Progenitor cell of endocrine pancreas (in vitro differentiated cells): ENCODE measurements at regions not wholly inside any gene's neighbourhood (a gene's known extent, or its start where the extent isn't known, plus 50 kb on each side); places are given as distances from the start of the nearest gene placed in this dataset.
A peak's percentile ranks its signal among the peaks of the same experiment; 100 is the strongest.

Source experiments
- DNase-seq: peaks from one replicate; pipeline ENCODE4 v3.0.0; 2021; ENCODE audit warnings: low spot score; ENCODE audit not compliant: unreplicated experiment
- H3K27ac Mint-ChIP-seq: 2 replicates; pipeline ENCODE4 v1.8.0; 2021; ENCODE audit warnings: mild to moderate bottlenecking, moderate library complexity, mixed read lengths
- H3K27me3 Mint-ChIP-seq: 2 replicates; pipeline ENCODE4 v1.8.0; 2021; ENCODE audit warnings: mixed read lengths
- H3K36me3 Mint-ChIP-seq: 2 replicates; pipeline ENCODE4 v1.8.0; 2022; ENCODE audit warnings: mixed read lengths; ENCODE audit not compliant: insufficient read depth
- H3K4me1 Mint-ChIP-seq: 2 replicates; pipeline ENCODE4 v1.8.0; 2021; ENCODE audit warnings: low read depth, mixed read lengths
- H3K4me3 Mint-ChIP-seq: 2 replicates; pipeline ENCODE4 v1.8.0; 2021; ENCODE audit warnings: low read depth, mild to moderate bottlenecking, moderate library complexity, mixed read lengths
- H3K9me3 Mint-ChIP-seq: 2 replicates; pipeline ENCODE4 v1.8.0; 2021; ENCODE audit warnings: low read depth, mixed read lengths
- CTCF ChIP-seq: fragments of 200-600 bp; sonication (generic); IDR thresholded peaks from one replicate; pipeline ENCODE4 v1.5.0; 2021; ENCODE audit warnings: antibody characterized with exemption, mild to moderate bottlenecking; ENCODE audit not compliant: unreplicated experiment

DNA sequence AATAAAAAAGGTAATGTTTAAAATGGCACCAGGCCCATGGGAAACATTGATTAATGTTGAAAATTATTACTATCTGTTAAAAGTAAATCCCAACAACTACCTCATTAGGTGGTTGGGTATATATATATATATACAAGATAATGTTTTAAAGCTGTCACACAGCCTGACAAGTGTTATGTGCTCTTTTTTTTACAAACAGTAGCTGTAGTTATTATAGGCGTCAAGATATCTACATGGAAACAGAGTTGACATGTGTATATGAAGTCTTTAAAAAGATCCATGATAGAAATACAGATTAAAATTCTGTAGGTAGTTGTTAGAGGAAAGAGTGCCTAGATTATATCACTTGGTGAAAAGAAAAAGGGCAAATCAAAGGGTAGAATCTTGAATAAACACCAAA is 279.9 kb downstream of the SLITRK6 start:
- no peak for TF ChIP-seq CTCF
- no peak for DNase-seq
- Mint-ChIP-seq H3K27me3 (no peaks in the 10 kb centered on the region), H3K4me3 (no peak overlapping the region), H3K4me1 (peaks cover 14% of the 10 kb centered on the region), H3K9me3 (peaks cover 9% of the 10 kb centered on the region), H3K36me3 (peaks cover 3% of the 10 kb centered on the region), H3K27ac (no peak overlapping the region)

GRCh38 chr13:85512421-85512820 is 286.8 kb downstream of the SLITRK6 start:
- H3K4me1 Mint-ChIP-seq, result peaks cover 32% of the 10 kb centered on the region
- DNase-seq, result no peak
- no peaks in the 10 kb centered on the region for H3K27me3 Mint-ChIP-seq
- H3K9me3 Mint-ChIP-seq, result peaks cover 8% of the 10 kb centered on the region
- no peak overlapping the region for H3K27ac Mint-ChIP-seq
- no peak for TF ChIP-seq CTCF
- H3K4me3 Mint-ChIP-seq, result no peak overlapping the region
- H3K36me3 Mint-ChIP-seq, result peaks cover 2% of the 10 kb centered on the region

GRCh38 chr13:85509512-85509911 is 289.7 kb downstream of the SLITRK6 start:
- Mint-ChIP-seq H3K4me1 (peaks cover 32% of the 10 kb centered on the region), H3K9me3 (peaks cover under 1% of the 10 kb centered on the region), H3K36me3 (no peaks in the 10 kb centered on the region), H3K27ac (peak overlapping the region; percentile 81), H3K4me3 (no peak overlapping the region), H3K27me3 (no peaks in the 10 kb centered on the region)
- DNase-seq, result no peak
- no peak for TF ChIP-seq CTCF

DNA sequence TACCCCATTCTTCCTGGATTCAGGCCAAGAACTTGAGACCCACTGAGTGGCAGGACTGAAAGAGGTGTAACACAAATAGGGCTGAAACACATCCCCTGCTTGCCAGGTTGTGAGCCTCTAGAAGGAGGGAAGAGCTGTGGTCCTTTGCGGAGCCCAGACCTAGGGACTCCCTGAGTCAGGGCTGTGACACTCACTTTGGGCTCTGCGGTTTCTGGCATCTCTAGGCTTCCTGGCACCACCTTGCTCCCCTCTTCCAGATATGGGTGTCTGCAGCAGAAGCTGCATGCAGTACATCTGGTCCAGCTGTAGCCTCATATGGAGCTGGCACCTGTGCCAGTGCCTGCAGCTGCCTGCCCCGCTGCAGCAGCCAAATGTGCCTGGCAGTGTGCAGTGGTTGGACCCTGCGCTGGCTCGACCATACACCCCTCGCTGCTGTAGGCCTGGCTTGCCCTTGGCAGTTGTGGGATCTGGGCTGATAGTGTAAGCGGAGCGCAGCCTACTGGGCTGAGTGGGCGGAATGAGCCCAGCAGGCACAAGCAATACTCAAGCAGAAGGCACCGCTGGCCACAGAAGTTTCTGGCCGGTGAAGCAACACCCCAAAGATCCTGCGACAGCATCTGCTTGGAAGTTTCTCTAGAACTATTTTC is 290.4 kb downstream of the SLITRK6 start:
- Mint-ChIP-seq H3K4me1 (peaks cover 32% of the 10 kb centered on the region), H3K27me3 (no peaks in the 10 kb centered on the region), H3K36me3 (no peaks in the 10 kb centered on the region), H3K27ac (peak overlapping the region; percentile 10), H3K4me3 (no peak overlapping the region), H3K9me3 (peaks cover 4% of the 10 kb centered on the region)
- no peak for TF ChIP-seq CTCF
- no peak for DNase-seq

DNA sequence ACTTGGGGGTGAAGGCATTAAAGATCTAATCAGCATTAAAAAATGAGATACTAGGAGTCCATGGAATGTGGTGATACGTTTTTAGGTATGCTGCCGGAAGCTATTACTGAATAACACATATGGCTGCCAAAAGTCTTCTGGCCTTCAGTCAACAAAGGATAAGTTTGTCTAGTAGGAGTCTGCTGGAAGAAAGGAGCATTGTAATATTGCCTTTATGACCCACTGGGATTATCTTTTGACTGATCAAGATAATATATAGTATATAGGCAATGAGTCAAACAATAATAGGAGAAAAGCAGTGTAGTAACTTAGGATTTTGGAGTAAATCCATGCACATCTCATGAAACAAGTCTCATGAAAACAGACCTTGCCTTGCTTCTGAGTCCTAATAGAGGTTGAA is 295.4 kb downstream of the SLITRK6 start:
- DNase-seq, result no peak
- Mint-ChIP-seq H3K9me3 (peaks cover 7% of the 10 kb centered on the region), H3K36me3 (no peaks in the 10 kb centered on the region), H3K27me3 (no peaks in the 10 kb centered on the region), H3K4me1 (no peaks in the 10 kb centered on the region), H3K4me3 (no peak overlapping the region), H3K27ac (no peak overlapping the region)
- TF ChIP-seq CTCF, result no peak
